SK-N-DZ (cell line): ENCODE measurements at regions not wholly inside any gene's neighbourhood (a gene's known extent, or its start where the extent isn't known, plus 50 kb on each side); places are given as distances from the start of the nearest gene placed in this dataset.
"Not testable (repeated sequence)": the region's sequence is repeated elsewhere in the genome, so short reads cannot be mapped to it uniquely, and the experiment has no call there.

Experiments
- DNase-seq: peaks from one replicate; pipeline ENCODE4 v3.0.0-alpha.2; 2015; ENCODE audit warnings: low spot score

DNA sequence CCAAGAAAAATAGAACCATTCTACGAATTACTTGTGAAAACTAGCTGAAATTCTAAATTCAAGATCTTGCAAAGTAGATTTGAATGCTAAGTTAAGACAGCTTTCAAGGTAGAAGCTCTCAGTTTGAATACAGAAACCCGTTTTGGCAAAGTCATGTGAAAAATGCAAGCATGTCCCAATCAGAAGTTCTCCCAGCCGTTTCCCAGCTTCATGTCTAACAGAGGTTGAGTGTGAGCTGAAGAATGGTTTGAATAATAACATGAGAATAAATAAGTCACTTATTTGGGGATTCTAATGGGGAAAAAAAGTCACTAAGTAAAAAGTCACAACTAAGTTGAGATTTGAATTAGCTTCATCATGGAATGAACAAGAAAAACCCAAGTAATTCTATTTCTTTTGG is 152.5 kb upstream of the MAP3K1 start:
- DNase-seq: no peak

DNA sequence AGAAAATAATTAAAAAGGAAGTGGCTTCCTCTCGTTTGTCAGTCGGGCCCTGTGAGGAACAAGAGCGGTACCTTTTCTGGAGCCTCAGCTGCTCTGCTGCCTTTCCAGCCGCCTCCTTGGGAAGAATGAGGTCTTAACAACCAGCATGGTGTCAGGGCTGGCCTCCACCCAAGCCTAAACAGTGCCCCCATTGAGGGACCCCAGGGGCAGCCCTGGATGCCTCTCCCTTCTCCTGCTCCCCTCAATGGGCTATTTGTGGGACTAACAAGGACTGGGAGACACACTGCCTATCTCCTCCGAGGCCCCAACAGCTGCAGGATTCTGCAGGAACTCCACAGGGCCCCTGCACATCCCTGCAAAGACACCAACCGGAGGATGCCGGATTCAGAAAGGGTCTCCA is 155.4 kb upstream of the MAP3K1 start:
- DNase-seq: no peak

DNA sequence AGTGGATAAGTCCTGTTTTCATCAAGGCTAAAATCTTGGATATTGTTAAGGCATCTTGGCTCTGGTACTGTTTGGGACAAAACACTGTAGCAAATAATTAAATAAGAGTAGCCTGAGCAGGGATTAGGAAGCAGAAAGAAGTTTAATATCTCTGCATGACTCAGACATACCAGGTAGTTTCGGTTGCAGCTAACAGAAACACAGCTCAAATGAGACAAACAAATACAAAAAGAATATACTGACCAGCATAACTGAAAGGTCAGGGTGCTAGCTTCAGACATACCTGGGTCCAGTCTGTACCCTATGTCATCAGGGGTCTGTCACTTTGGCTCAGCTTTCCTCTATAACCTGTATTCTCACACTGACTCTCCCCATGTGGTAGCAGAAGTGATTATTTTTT is 156.4 kb upstream of the MAP3K1 start:
- no peak for DNase-seq

DNA sequence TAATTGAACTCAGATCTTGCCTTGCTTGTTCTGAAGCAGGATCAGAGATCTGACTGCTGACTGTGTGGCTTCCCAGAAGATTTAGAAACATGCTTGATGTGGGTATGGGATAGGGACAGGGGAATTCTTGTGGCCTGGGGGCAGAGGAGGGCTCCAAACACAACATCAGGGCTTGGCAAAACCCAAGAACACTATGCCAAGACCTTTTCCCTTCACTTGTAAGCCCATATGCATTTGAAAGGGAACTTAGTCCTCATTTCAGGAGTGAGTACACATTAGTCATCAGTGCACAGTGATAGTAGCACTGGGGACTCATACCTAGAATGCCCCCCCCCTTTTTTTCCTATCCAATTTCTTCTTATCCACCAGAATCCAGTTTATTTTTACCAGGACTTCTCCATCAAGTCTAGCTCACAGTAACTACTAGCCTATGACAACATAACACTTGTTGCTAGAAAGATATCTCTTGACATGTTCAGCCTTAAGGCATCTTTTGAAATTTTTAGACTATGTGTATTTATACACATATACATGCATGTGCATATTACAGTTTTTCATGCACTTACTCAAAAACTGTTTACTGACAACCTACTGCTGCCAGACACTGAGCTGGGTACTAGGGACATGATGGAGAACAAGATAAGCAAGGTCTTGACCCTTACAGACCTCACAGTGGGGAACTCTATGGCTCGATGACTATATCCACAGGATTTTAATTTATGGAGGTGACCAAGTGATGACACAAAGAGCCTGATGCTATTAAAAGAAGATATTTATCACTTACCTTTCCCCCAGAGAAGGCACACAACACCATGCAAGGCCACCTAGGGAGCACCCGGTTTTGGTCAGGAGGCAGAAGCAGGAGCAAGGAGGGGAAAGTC is 158.3 kb upstream of the MAP3K1 start:
- DNase-seq: no peak

DNA sequence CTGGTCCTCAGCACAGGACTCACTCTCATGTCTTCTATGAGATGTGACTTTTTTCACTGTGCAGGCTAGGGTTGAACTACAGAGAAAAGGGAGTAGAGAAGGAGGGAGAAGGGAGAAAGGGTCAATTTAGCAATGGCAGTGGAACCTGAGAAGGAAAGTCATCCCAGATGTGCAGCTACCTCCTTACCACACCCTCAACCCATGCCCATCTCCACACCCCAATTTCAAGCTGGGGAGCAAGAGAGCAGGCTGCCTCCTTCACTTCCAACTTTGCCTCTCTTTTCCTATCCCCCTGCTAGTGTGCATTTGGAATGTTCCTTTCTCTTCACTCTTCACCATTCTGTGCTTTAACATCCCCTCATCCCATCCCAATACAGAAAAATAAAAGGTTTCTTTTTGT is 163.5 kb upstream of the MAP3K1 start:
- DNase-seq: no peak

DNA sequence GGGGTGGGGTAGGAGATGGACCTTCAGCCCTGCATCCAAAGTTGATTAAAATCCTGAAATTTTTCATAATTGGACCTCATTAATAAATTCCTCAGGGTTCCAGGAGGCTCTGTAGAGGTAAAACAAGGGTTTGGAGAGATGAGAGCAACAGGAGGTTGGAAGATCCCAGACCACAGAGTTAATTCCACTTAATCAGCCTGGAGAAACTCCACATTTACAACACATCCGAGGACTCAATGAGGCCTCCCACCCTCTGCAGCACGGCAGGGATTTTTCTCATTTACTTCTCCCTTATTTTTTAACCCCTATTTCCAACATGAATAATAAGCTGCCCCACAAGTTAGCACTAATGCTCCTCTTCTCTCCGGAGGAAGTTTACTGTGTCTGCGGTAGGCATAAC is 165.0 kb upstream of the MAP3K1 start:
- no peak for DNase-seq

DNA sequence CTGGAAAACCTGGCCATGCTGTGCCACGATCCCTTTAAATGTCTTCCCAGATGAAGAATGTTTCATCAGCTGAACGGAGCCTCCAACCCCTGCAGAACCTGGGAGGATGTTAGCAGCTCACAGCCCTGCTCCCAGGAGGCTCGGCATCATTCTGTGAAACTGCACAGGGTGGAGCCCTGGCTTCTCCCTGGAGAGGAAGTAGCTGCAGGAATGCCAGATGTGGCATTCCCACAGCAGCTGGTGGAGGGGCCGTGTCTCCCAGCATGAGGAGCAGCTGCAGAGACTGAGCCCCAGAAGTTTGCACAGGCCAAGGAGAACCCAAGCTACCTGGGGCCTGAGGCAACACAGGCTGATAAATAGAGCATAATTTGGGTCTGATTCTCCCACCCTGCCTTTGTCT is 165.8 kb upstream of the MAP3K1 start:
- no peak for DNase-seq

DNA sequence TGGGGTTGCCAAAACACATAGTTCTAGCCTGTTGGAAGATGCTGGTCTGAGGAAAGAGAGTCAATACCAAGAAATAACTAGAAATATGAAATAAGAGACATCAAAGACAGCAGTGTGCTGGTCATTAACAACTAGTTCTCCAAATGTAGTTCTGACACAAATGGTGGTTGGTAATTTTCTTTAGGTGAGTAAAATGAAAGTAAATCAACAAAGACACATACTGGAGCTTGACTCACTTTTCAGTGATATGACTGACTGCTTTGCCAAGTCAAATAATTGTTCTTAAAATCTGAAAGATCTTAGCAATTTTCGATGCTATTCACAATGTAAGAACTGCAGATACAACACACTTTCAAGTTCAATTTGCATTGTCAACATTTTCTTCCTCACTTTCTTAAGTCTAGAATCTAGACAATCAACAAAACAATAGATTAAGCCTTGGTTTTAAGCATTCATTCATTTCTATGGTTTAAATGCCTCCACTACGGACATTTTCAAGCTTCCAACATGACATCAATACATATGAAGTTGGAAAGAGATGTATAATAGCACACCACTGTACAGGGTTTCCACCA is 166.8 kb upstream of the MAP3K1 start:
- no peak for DNase-seq

DNA sequence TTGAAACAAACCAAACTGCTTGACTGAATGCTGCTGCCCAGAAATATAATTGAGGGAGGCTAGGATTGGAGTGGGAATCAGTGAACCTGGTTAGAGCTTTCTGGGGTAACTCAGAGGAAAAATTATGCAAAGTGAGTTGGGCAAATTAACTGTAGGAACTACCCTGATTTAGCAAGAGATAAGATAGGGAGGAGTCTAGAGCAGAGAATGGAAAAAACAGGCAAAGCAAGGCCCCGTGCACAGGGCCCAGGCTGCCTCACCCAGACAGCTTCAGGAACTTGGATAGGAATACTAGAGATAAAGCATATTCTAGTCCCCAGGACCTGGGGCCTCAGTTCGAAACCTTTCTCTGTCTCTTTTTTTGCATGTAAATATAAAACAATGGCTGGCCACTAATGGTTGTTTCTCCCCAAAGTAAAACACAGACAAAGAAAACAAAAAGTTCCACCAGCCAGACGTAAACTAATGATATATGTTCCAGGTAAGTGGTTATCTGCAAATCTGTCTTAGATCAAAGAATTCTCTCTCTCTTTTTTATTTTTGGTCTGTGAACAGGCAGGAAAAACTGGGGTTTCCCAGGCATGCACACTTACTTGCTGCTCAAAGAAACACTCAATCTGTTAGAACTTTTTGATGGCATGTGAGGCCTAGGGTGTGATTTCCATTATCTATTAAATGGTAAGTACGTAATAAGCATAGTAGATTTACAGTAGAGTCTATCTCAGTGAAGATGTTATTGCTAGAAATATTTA is 168.1 kb upstream of the MAP3K1 start:
- DNase-seq: no peak

DNA sequence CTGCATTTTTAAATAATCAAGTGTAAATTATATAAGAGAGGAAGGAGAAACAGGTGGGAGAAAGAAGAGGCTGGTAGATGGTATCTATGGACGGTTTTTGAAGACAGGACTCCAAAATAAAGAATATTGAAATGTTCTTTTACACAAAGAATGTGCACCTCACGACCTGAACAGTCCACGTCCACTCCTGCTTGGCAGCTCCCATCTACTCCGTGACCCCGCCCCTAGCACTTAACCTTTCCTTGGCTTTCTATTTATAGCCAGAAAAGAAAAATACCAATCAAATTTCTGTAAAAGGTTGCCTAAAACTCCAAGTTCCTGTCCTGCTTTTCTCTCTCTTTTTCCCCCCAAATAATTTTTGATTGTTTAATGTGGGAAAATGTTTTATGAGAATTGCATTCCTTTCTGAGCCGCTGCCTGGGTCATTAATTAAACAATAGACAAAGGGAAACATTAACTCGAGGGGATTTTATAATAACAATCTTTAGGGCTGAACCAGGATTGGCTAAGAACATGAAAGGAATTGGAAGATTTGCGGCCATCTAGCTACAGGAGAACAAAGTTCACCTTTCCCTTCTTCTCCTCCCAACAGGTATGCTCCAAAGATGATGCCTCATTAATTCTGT is 173.6 kb upstream of the MAP3K1 start:
- no peak for DNase-seq

DNA sequence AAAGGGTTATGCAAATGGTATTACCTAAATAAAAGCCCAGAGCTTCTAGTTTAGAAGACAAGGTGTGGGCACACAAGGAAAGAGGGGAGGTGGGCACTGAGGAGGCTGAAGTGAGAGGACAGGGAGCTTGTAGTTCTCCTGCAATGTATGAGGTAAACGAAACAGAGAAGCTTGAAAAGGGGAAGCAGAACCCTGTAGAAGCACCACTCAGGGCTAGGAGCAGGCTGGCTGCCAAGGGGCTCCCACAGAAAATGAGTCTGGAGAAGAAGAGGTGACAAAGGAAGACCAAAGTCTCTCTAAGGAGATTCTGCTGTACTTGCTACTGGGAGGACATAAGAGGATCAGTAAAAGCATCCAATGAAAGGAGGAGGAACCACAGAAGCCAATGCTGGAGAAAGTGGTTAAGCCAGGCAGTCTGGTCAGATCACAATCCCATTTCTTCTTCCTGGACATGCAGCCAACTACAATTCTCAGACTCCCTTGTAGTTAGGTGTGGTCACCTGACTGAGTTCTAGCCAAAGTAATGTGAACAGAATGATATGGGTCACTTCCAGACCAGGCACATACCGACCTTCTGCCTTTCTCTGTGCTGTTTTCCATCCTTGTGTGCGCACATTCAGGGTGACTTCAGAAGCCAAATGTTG is 174.5 kb upstream of the MAP3K1 start:
- no peak for DNase-seq

DNA sequence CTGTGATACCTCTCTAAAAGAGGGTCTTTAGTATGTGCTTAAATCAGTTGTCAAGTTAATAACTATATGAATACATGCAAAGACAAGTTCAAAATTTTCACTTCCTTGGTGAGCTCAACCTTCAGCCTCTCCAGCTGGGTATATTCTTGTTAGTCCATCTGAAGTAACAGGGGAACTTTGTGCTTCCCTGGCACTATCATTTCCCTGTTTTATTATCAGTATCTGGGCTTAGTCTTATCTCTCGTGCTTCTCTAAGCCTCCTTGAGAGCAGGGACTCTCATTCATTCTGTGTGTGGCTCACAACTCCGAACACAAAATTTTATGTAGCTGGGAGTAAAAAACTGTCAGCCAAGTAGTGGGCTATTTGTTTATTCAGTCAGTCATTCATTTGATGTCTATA is 175.9 kb upstream of the MAP3K1 start:
- DNase-seq: no peak

DNA sequence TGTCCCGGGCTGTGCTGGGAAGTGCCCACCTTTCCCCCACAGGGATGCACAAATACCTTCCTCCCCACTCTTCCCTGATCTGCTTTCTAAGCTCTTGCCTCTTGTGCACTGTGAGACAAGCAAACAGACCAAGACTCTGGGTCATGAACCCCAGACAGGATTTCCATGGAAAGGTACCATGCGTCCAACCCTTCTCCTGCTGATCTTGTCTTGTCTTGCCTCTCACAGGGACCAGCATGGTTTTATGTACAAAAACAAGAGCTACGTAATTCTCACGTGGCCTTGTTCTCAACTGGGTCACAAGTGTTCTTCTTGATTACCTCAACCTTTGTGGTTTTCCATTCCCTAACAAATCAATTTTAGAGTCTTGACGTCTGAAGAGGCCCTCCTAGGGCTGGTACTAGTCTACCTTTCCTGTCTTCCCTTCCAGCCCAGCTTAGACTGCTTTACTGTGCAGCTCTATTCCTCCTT is 176.5 kb upstream of the MAP3K1 start:
- no peak for DNase-seq

DNA sequence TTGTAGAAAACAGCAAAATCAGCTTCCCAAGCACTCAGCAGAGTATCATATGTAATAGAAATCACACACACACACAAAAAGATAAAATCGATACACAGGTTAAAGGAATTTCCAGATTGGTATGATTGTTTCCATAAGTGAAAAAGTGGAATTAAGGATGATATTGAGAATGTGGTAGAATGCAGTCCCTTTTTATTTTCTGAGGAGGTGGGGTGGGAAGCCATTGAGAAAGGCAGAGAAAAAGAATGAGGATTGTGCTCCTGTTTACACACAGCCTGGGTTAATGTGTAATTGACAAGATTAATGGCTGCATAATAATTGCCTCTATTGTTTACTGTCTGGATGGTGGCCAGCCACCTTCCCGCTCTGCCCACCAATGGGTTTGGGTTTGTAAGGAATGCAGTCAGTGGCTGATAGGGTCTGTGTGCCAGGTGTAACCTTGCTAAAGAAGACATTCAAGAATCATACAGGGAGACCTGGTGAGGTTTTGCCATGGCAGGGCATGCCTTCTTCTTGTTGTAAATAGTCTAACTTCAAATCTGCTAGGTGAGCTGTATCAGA is 177.2 kb upstream of the MAP3K1 start:
- DNase-seq: no peak

DNA sequence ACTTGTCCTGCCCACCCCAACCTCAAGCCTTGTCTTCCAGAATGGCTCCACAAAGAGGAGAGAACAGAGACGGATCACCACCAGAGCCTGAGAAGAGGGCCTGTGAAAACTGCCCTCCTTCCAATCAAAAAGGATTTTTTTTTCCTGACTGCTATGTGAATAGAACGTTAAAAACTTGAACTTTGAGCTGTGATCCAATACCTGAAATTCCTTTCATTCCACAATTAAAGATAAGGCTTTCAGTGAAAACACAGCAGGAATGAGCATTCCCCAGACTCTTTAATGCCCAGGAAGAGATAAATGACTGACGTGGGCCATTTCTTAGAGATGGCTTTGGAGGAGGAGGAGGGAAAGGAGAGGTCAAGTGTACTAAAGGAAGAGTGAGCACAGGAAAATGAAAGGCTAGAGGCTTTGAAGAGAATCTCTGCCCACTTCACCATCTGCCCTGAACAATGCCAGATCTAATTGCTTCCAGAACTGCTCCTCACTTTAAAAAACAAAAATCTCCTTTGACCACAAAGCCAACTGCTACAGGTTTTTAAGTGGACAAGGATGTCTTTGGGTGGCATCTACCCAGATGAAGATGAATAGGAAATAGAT is 177.9 kb upstream of the MAP3K1 start:
- no peak for DNase-seq

DNA sequence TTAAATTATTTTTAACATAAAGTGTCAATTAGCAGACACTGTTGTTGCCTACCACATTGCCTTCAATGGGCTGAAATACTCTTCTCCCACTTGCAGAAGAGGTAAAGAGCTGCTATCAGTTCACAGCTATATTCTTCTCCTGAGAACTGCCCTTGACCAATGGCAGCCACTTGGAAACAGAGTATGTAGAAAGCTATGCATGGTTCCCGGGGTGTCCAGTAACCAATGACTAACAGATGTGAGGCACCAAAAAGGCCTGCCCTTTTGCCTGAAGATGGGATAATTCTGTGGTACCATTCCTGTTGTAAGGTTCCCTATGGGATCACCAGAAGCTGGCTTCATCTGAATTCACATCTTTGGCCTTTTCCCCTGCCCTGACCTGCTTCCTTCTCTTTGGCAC is 181.4 kb upstream of the MAP3K1 start:
- no peak for DNase-seq

DNA sequence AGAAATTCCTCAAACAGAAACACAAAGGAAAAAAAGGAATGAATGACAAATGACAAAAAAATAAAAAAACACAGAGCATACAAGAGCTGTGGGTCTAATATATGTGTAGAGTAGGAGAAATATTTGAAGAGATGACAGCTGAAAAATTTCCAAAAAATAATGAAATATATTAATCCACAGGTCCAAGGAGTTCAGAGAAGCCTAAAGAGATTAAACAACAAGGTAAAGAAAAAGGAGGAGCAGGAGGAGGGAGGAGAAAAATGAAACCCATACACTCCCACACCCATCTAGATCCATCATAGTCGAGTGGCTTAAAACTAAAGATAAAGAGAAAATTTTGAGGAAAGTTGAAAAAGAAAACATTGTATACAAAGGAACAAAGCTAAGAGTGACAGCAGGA is 182.4 kb upstream of the MAP3K1 start:
- no peak for DNase-seq

DNA sequence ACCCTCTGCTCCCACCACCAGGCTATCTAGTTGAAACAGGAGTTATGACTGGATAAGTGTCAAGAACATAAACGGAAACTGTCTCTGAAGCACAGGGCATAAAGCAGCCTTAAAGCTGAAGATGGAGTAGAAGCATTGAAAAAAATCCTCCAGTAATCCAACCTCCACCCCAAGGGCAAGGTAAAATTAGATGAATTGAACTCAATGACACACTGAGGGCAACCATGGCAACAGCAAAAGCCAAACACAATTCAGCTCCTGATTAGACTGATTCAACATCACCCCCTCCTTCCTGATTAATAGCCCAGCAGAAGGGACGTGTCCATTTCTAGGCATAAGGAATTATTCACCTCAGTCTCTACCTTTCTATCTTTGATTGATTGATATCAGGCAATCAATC is 183.2 kb upstream of the MAP3K1 start:
- no peak for DNase-seq

DNA sequence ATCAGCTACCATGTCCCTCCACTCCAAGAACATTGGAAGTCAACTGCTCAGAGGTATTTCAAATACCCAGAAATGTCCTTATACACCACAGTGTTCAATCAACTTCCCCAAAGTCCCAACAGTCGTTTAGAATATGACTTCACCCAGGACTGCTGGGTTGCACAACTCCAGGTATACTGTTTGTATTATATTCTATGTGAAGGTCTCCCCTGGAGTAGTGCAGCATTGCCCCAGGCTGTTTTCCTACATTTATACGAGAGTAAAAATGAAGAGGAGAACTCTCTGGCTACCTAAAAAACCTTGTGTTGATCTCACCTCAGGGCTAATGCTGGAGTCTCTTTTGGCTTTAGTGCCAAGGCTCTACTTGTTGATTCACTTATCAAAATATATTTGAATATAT is 183.6 kb upstream of the MAP3K1 start:
- DNase-seq: no peak

DNA sequence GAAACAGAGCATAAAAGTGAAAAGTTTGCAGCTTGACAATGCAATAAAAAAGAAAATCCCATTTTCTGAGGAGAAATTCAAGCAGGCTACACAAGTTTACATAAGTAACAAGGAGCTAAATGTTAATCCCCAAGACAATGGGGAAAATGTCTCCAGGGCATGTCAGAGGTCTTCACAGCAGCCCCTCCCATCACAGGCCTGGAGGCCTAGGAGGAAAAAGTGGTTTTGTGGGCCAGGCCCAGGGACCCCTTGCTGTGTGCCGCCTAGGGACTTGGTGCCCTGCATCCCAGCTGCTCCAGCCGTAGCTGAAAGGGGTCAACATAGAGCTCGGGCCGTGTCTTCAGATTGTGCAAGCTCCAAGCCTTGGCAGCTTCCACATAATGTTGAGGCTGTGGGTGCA is 186.7 kb upstream of the MAP3K1 start:
- not testable (repeated sequence) for DNase-seq

DNA sequence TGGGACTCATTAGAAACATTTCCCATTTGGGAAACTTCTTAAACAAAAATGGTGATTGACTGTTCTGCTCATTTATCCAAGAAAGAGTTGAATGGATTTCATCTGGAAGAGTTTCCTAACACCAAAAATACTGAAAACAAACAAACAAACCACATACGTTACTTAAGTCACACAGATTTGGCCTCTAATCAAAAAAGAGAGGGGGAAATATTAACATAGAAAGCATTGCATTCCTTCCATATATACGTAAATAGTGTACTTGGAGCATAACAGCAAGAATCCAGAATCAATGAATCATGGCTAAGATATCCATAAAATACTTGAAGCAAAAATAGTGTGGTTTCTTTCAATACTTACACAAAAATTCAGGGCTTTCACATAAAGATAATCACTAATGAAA is 189.8 kb upstream of the MAP3K1 start:
- DNase-seq: no peak
